Testis (tissue), 2 donors: ENCODE measurements at regions not wholly inside any gene's neighbourhood (a gene's known extent, or its start where the extent isn't known, plus 50 kb on each side); places are given as distances from the start of the nearest gene placed in this dataset.

Experiments
- DNase-seq: peaks from one replicate; pipeline ENCODE4 v3.0.0-alpha.2; 2019
- H3K27ac ChIP-seq, 2 donors: fragments of 200-600 bp; sonication (generic); one replicate each; pipeline ENCODE4 v1.5.1; 2019
- H3K27me3 ChIP-seq: fragments of 200-600 bp; sonication (generic); one replicate; pipeline ENCODE4 v1.5.1; 2019
- H3K36me3 ChIP-seq: fragments of 200-600 bp; sonication (generic); one replicate; pipeline ENCODE4 v1.5.1; 2017; ENCODE audit warnings: low read depth; ENCODE audit errors: missing control alignments
- H3K4me1 ChIP-seq: fragments of 200-600 bp; sonication (generic); one replicate; pipeline ENCODE4 v1.5.1; 2019
- H3K4me3 ChIP-seq, 2 donors: fragments of 200-600 bp; sonication (generic); one replicate each; pipeline ENCODE4 v1.5.1; 2017 to 2019
- H3K9me3 ChIP-seq: fragments of 200-600 bp; sonication (generic); one replicate; pipeline ENCODE4 v1.5.1; 2017
- CTCF ChIP-seq, 3 experiments: fragments of 450-650 bp in 2 of 3; fragments of 200-600 bp in 1 of 3; sonication (generic) in 1 of 3; IDR thresholded peaks; one replicate each; pipeline ENCODE4 v1.5.1; 2016 to 2019; ENCODE audit warnings: antibody characterized with exemption in 3 of 3, mild to moderate bottlenecking in 2 of 3, moderate library complexity in 1 of 3
- POLR2A ChIP-seq: fragments of 450-650 bp; IDR thresholded peaks from one replicate; pipeline ENCODE4 v1.6.1; 2017; ENCODE audit warnings: antibody characterized with exemption, mild to moderate bottlenecking, moderate library complexity
- WGBS, 2 donors: methylation state at CpG; one replicate each; pipeline ENCODE4 v1.1.5; 2018; 5-methylcytosine and 5-hydroxymethylcytosine counted together
- intact Hi-C: fragments of 100-400 bp; cut with DNase I; formaldehyde crosslinking; loops from one replicate; pipeline ENCODE4 v1.15.1; 2023; ENCODE audit warnings: low total_unique reads

- Histone ChIP-seq H3K27me3 (no peaks in the 10 kb centered on the region), H3K36me3 (no peaks in the 10 kb centered on the region), H3K4me1 (no peaks in the 10 kb centered on the region), H3K27ac (no peak overlapping the region), H3K9me3 (no peaks in the 10 kb centered on the region), H3K4me3 (no peak overlapping the region)
- intact Hi-C loops = no loop called here
- no peak for TF ChIP-seq POLR2A
- TF ChIP-seq CTCF (IDR thresholded peaks at IDR 0.05) = no peak
- no peak for DNase-seq
- WGBS, 2 donors = 56 to 65% methylated on average over 8 of the region's 8 CpGs
Measured at GRCh38 chr12:97805146-97805545, 342.5 kb downstream of the RMST start.

GRCh38 chr12:97813301-97813700, 350.7 kb downstream of the RMST start:
- H3K4me3 ChIP-seq = no peak overlapping the region
- DNase-seq = no peak
- no peak for TF ChIP-seq POLR2A
- TF ChIP-seq CTCF (IDR thresholded peaks at IDR 0.05) = no peak
- intact Hi-C loops = no loop called here
- no peak overlapping the region for H3K27ac ChIP-seq
- H3K27me3 ChIP-seq = no peaks in the 10 kb centered on the region
- H3K36me3 ChIP-seq = no peaks in the 10 kb centered on the region
- H3K9me3 ChIP-seq = no peaks in the 10 kb centered on the region
- WGBS, 2 donors = 66 to 72% methylated on average over 2 of the region's 2 CpGs
- H3K4me1 ChIP-seq = no peaks in the 10 kb centered on the region

- H3K27ac ChIP-seq = no peak overlapping the region
- no peak for TF ChIP-seq CTCF (IDR thresholded peaks at IDR 0.05)
- TF ChIP-seq POLR2A = no peak
- H3K4me1 ChIP-seq = no peaks in the 10 kb centered on the region
- WGBS, 2 donors = 88 to 90% methylated on average over 4 of the region's 4 CpGs
- no peaks in the 10 kb centered on the region for H3K27me3 ChIP-seq
- no peaks in the 10 kb centered on the region for H3K36me3 ChIP-seq
- H3K9me3 ChIP-seq = no peaks in the 10 kb centered on the region
- intact Hi-C loops = no loop called here
- no peak for DNase-seq
- no peak overlapping the region for H3K4me3 ChIP-seq
Measured at GRCh38 chr12:97821806-97822205, 359.2 kb downstream of the RMST start.

- intact Hi-C loops = no loop called here
- WGBS, 2 donors = 83 to 87% methylated on average over 4 of the region's 4 CpGs
- H3K27ac ChIP-seq = no peak overlapping the region
- TF ChIP-seq POLR2A (no peak), CTCF (IDR thresholded peaks at IDR 0.05) (no peak)
- H3K27me3 ChIP-seq = no peaks in the 10 kb centered on the region
- no peak for DNase-seq
- H3K9me3 ChIP-seq = no peaks in the 10 kb centered on the region
- H3K36me3 ChIP-seq = no peaks in the 10 kb centered on the region
- H3K4me1 ChIP-seq = no peaks in the 10 kb centered on the region
- H3K4me3 ChIP-seq = no peak overlapping the region
Measured at GRCh38 chr12:97835541-97835940, 372.9 kb downstream of the RMST start.

- intact Hi-C loops = no loop called here
- no peak for TF ChIP-seq POLR2A
- TF ChIP-seq CTCF (IDR thresholded peaks at IDR 0.05) = no peak
- no peak for DNase-seq
- Histone ChIP-seq H3K27me3 (no peaks in the 10 kb centered on the region), H3K4me3 (no peak overlapping the region), H3K9me3 (no peaks in the 10 kb centered on the region), H3K27ac (no peak overlapping the region), H3K4me1 (no peaks in the 10 kb centered on the region), H3K36me3 (no peaks in the 10 kb centered on the region)
Measured at GRCh38 chr12:97837401-97837800, 374.8 kb downstream of the RMST start.
